HCT116 (cell line): ENCODE measurements at regions not wholly inside any gene's neighbourhood (a gene's known extent, or its start where the extent isn't known, plus 50 kb on each side); places are given as distances from the start of the nearest gene placed in this dataset.

Source experiments
- ATAC-seq: fragments of 200-7000 bp; cut with Tn5 transposase; 2 replicates; pipeline ENCODE4 v1.9.1; 2020; ENCODE audit warnings: mild to moderate bottlenecking, moderate library complexity
- BruUV-seq: library from RNA; stranded (reverse); fragments of 400-500 nt; replicated peaks from 2 replicates; lab custom pipeline; 2021; lab: Mats Ljungman, UMichigan
- CTCF ChIA-PET: fragments of 300-600 bp; sonication (Branson Sonifier 250); formaldehyde crosslinking; loops from one replicate; lab custom pipeline; 2021; ENCODE audit warnings: antibody characterized with exemption; lab: Charles Lee
- POLR2A ChIA-PET: fragments of 300-600, 350-600 bp; sonication (Branson Sonifier 250); formaldehyde crosslinking; loops from one replicate; lab custom pipeline; 2021; ENCODE audit warnings: antibody characterized with exemption; lab: Charles Lee
- RAD21 ChIA-PET, 2 experiments: fragments of 300-600 bp; sonication (Branson Sonifier 250); formaldehyde crosslinking; loops; one replicate each; lab custom pipeline; 2023; ENCODE audit warnings: low total read pairs in 2 of 2; ENCODE audit not compliant: uncharacterized antibody in 2 of 2, unreplicated experiment in 2 of 2, low non-redundant PET in 1 of 2; lab: Charles Lee
- DNase-seq: peaks from one replicate; pipeline ENCODE4 v3.0.0-alpha.2; 2010; ENCODE audit warnings: low read depth, low spot score
- H2AFZ ChIP-seq: fragments of 200-600 bp; shearing (Covaris generic), sonication (generic); 2 replicates; pipeline ENCODE4 v1.6.1; 2017; ENCODE audit warnings: low read depth, mixed run types, mixed read lengths, antibody characterized with exemption, low read length; ENCODE audit not compliant: poor library complexity, severe bottlenecking
- H3K27ac ChIP-seq: 2 replicates; pipeline ENCODE4 v1.5.1; 2012; ENCODE audit warnings: low read depth, low read length
- H3K27me3 ChIP-seq: fragments of 200-600 bp; sonication (generic); 2 replicates; pipeline ENCODE4 v1.6.1; 2016; ENCODE audit warnings: mixed run types, low read length, mixed read lengths; ENCODE audit not compliant: insufficient read depth
- H3K36me3 ChIP-seq, 2 experiments: fragments of 200-500 bp in 1 of 2; fragments of 200-600 bp in 1 of 2; sonication (Bioruptor generic) in 1 of 2; sonication (generic) in 1 of 2; 2 replicates each; pipeline versions ENCODE4 v1.5.1 to v1.6.1; 2014 to 2016; ENCODE audit warnings: low read length in 2 of 2, inconsistent platforms in 1 of 2, mixed read lengths in 1 of 2, mixed run types in 1 of 2; ENCODE audit not compliant: insufficient read depth in 2 of 2, control insufficient read depth in 1 of 2
- H3K4me1 ChIP-seq, 2 experiments: fragments of 200-600 bp in 1 of 2; sonication (generic) in 1 of 2; 2 replicates each; pipeline versions ENCODE4 v1.5.1 to v1.6.1; 2012 to 2017; ENCODE audit warnings: low read length in 2 of 2, inconsistent platforms in 1 of 2, mild to moderate bottlenecking in 1 of 2, mixed read lengths in 1 of 2, mixed run types in 1 of 2, moderate library complexity in 1 of 2; ENCODE audit not compliant: insufficient read depth in 2 of 2, control insufficient read depth in 1 of 2
- H3K4me2 ChIP-seq: fragments of 200-600 bp; sonication (generic); 2 replicates; pipeline ENCODE4 v1.6.1; 2017; ENCODE audit warnings: mixed run types, low read length, mixed read lengths
- H3K4me3 ChIP-seq, 2 experiments: fragments of 200-600 bp in 1 of 2; sonication (generic) in 1 of 2; replicated peaks in 1 of 2; 2 replicates each; pipeline ENCODE4 v1.5.1; 2011 to 2016; ENCODE audit warnings: low read length in 2 of 2, control low read depth in 1 of 2, low read depth in 1 of 2, mild to moderate bottlenecking in 1 of 2, mixed read lengths in 1 of 2, mixed run types in 1 of 2
- H3K79me2 ChIP-seq: fragments of 200-600 bp; sonication (generic); 2 replicates; pipeline ENCODE4 v1.6.1; 2017; ENCODE audit warnings: mild to moderate bottlenecking, mixed run types, low read length, moderate library complexity, mixed read lengths; ENCODE audit not compliant: insufficient read depth
- H3K9ac ChIP-seq: fragments of 200-600 bp; sonication (generic); 2 replicates; pipeline ENCODE4 v1.6.1; 2016; ENCODE audit warnings: low read length, mixed read lengths
- H3K9me2 ChIP-seq: fragments of 200-600 bp; sonication (generic), shearing (Covaris generic); 2 replicates; pipeline ENCODE4 v1.6.1; 2017; ENCODE audit warnings: mixed run types, mild to moderate bottlenecking, moderate library complexity; ENCODE audit not compliant: insufficient read depth
- H3K9me3 ChIP-seq, 2 experiments: fragments of 200-500 bp in 1 of 2; fragments of 200-600 bp in 1 of 2; sonication (Bioruptor generic) in 1 of 2; sonication (generic) in 1 of 2; 2 replicates each; pipeline ENCODE4 v1.6.1; 2014 to 2017; ENCODE audit warnings: low read length in 2 of 2, mixed read lengths in 2 of 2, inconsistent platforms in 1 of 2, low read depth in 1 of 2, mild to moderate bottlenecking in 1 of 2, mixed run types in 1 of 2, moderate library complexity in 1 of 2; ENCODE audit not compliant: control insufficient read depth in 1 of 2, insufficient read depth in 1 of 2
- H4K20me1 ChIP-seq: fragments of 200-600 bp; sonication (generic), shearing (Covaris generic); 2 replicates; pipeline ENCODE4 v1.6.1; 2017; ENCODE audit warnings: mixed run types, mild to moderate bottlenecking, moderate library complexity; ENCODE audit not compliant: insufficient read depth
- CBX3 ChIP-seq: IDR thresholded peaks from 2 replicates; pipeline ENCODE4 v1.6.1; 2012; ENCODE audit warnings: low read depth
- CEBPB ChIP-seq: IDR thresholded peaks from 2 replicates; pipeline ENCODE4 v1.6.1; 2012; ENCODE audit warnings: low read depth
- EGR1 ChIP-seq: IDR thresholded peaks from 2 replicates; pipeline ENCODE4 v1.6.1; 2012; ENCODE audit warnings: low read depth
- ELF1 ChIP-seq: IDR thresholded peaks from 2 replicates; pipeline ENCODE4 v1.6.1; 2012; ENCODE audit warnings: low read depth, borderline replicate concordance
- EZH2 ChIP-seq: fragments of 200-600 bp; sonication (generic); IDR thresholded peaks from 2 replicates; pipeline ENCODE4 v1.6.1; 2017; ENCODE audit warnings: antibody characterized with exemption, mixed run types
- EZH2phosphoT487 ChIP-seq: fragments of 200-600 bp; IDR thresholded peaks from 2 replicates; pipeline ENCODE4 v1.6.1; 2018; ENCODE audit warnings: antibody characterized with exemption, borderline replicate concordance
- JUND ChIP-seq: IDR thresholded peaks from 2 replicates; pipeline ENCODE4 v1.6.1; 2012
- POLR2A ChIP-seq: IDR thresholded peaks from 2 replicates; pipeline ENCODE4 v1.7.0; 2011; ENCODE audit warnings: borderline replicate concordance; ENCODE audit not compliant: insufficient read depth, insufficient read length; ENCODE audit errors: extremely low read depth
- POLR2AphosphoS5 ChIP-seq: IDR thresholded peaks from 2 replicates; pipeline ENCODE4 v1.6.1; 2011; ENCODE audit warnings: mild to moderate bottlenecking, low read depth, low read length, moderate library complexity
- RAD21 ChIP-seq: IDR thresholded peaks from 2 replicates; pipeline ENCODE4 v1.6.1; 2012; ENCODE audit warnings: low read depth, mild to moderate bottlenecking
- SRF ChIP-seq: IDR thresholded peaks from 2 replicates; pipeline ENCODE4 v1.6.1; 2012; ENCODE audit warnings: low read depth
- ZFX ChIP-seq: fragments of 450-650 bp; IDR thresholded peaks from 2 replicates; pipeline ENCODE4 v1.6.1; 2017
- intact Hi-C: fragments of 100-400 bp; cut with micrococcal nuclease; formaldehyde crosslinking; loops from 2 replicates; pipeline ENCODE4 v1.10.0; 2022
- TF ChIP-seq, protein P1 (sequence below): IDR thresholded peaks from 2 replicates; pipeline ENCODE4 v1.6.1; 2012
- TF ChIP-seq, protein P2 (sequence below), 3 experiments: fragments of 200-600 bp in 1 of 3; sonication (generic) in 1 of 3; IDR thresholded peaks in 2 of 3; conservative IDR thresholded peaks in 1 of 3; 2 replicates each; pipeline ENCODE4 v1.5.1; 2012 to 2017; ENCODE audit warnings: low read depth in 2 of 3, low read length in 2 of 3, antibody characterized with exemption in 1 of 3, borderline replicate concordance in 1 of 3, control low read depth in 1 of 3, mild to moderate bottlenecking in 1 of 3, mixed read lengths in 1 of 3, mixed run types in 1 of 3, moderate library complexity in 1 of 3; ENCODE audit not compliant: insufficient read depth in 1 of 3
- TF ChIP-seq, protein P3 (sequence below): IDR thresholded peaks from 2 replicates; pipeline ENCODE4 v1.6.1; 2012; ENCODE audit warnings: low read depth

DNA sequence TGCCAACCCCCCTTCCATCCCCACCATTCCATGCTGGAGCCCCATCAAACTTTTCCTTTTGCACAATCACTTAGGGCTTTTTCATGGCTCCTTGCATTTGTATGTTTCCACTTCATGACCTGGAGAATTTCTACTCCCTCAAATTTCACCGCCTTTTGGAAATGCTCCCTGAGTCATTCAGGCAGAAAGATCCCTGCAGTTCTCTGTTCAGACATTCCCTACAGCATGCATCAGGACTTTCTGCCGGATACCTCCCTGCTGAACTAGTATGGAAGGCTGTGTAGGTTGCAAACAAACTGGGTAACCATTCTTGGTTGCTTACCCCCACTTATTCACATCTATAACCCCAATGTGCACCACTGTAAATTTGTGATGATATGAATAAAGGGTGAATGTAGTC is 389.6 kb upstream of the CELF4 start:
- TF ChIP-seq, protein P1, sequence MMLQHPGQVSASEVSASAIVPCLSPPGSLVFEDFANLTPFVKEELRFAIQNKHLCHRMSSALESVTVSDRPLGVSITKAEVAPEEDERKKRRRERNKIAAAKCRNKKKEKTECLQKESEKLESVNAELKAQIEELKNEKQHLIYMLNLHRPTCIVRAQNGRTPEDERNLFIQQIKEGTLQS = no peak
- TF ChIP-seq EGR1 (no peak), JUND (no peak)
- TF ChIP-seq, protein P2, sequence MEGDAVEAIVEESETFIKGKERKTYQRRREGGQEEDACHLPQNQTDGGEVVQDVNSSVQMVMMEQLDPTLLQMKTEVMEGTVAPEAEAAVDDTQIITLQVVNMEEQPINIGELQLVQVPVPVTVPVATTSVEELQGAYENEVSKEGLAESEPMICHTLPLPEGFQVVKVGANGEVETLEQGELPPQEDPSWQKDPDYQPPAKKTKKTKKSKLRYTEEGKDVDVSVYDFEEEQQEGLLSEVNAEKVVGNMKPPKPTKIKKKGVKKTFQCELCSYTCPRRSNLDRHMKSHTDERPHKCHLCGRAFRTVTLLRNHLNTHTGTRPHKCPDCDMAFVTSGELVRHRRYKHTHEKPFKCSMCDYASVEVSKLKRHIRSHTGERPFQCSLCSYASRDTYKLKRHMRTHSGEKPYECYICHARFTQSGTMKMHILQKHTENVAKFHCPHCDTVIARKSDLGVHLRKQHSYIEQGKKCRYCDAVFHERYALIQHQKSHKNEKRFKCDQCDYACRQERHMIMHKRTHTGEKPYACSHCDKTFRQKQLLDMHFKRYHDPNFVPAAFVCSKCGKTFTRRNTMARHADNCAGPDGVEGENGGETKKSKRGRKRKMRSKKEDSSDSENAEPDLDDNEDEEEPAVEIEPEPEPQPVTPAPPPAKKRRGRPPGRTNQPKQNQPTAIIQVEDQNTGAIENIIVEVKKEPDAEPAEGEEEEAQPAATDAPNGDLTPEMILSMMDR (IDR thresholded peaks at IDR 0.05 in 2 of 3, conservative IDR thresholded peaks at IDR 0.05 in 1 of 3; ENCODE audit: borderline replicate concordance in 1 of 3, insufficient read depth in 1 of 3, low read depth in 2 of 3, low read length in 2 of 3) = no peak
- Histone ChIP-seq H3K36me3 (no peaks in the 10 kb centered on the region), H3K9me2 (no peaks in the 10 kb centered on the region), H3K79me2 (no peaks in the 10 kb centered on the region), H2AFZ (no peak overlapping the region), H3K4me1 (no peaks in the 10 kb centered on the region), H4K20me1 (no peaks in the 10 kb centered on the region), H3K4me2 (no peak overlapping the region), H3K4me3 (no peak overlapping the region), H3K27ac (no peak overlapping the region), H3K27me3 (no peaks in the 10 kb centered on the region), H3K9ac (no peak overlapping the region), H3K9me3 (peaks cover 0 to 11% of the 10 kb centered on the region in 2 experiments; a peak in 2 of 4 replicates)
- intact Hi-C loops = no loop called here
- POLR2A ChIA-PET = no interaction called here
- RAD21 ChIA-PET = no interaction called here
- no peak for ATAC-seq
- DNase-seq = no peak
- no TSS peak for BruUV-seq
- CTCF ChIA-PET = no interaction called here

DNA sequence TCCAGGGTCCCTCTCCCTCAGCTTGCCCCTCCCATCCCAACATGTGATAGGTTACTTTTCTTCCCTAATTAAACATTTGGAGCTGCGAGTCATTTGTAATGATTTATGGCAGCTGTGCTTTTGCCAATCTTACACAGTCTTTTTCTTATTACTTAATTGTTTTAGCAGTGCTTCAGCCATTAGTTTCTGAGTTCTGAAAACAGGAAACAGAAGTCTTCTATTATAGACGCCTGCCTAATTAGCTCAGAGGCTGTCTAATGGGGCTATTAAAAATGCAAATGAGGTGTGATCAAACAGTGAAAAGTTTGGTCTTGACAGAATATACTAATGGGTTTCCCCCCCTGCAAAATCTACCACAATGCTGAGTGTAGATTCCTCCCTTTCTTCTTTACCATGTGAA is 388.3 kb upstream of the CELF4 start:
- ATAC-seq = no peak
- intact Hi-C loops = no loop called here
- no peak overlapping the region for H3K27ac ChIP-seq
- DNase-seq = no peak
- no peak overlapping the region for H3K4me2 ChIP-seq
- TF ChIP-seq EZH2phosphoT487 (no peak), EZH2 (no peak), POLR2A (no peak), JUND (no peak), CBX3 (no peak), RAD21 (no peak), EGR1 (no peak), ELF1 (no peak), SRF (no peak), POLR2AphosphoS5 (no peak), ZFX (no peak), CEBPB (no peak)
- TF ChIP-seq, protein P3, sequence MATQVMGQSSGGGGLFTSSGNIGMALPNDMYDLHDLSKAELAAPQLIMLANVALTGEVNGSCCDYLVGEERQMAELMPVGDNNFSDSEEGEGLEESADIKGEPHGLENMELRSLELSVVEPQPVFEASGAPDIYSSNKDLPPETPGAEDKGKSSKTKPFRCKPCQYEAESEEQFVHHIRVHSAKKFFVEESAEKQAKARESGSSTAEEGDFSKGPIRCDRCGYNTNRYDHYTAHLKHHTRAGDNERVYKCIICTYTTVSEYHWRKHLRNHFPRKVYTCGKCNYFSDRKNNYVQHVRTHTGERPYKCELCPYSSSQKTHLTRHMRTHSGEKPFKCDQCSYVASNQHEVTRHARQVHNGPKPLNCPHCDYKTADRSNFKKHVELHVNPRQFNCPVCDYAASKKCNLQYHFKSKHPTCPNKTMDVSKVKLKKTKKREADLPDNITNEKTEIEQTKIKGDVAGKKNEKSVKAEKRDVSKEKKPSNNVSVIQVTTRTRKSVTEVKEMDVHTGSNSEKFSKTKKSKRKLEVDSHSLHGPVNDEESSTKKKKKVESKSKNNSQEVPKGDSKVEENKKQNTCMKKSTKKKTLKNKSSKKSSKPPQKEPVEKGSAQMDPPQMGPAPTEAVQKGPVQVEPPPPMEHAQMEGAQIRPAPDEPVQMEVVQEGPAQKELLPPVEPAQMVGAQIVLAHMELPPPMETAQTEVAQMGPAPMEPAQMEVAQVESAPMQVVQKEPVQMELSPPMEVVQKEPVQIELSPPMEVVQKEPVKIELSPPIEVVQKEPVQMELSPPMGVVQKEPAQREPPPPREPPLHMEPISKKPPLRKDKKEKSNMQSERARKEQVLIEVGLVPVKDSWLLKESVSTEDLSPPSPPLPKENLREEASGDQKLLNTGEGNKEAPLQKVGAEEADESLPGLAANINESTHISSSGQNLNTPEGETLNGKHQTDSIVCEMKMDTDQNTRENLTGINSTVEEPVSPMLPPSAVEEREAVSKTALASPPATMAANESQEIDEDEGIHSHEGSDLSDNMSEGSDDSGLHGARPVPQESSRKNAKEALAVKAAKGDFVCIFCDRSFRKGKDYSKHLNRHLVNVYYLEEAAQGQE = no peak
- TF ChIP-seq, all 23 proteins: peak for 0
- H4K20me1 ChIP-seq = no peaks in the 10 kb centered on the region
- H3K4me1 ChIP-seq = no peaks in the 10 kb centered on the region
- no peaks in the 10 kb centered on the region for H3K36me3 ChIP-seq
- ChIA-PET CTCF (no interaction called here), POLR2A (no interaction called here), RAD21 (no interaction called here)
- H3K9ac ChIP-seq = no peak overlapping the region
- no peak overlapping the region for H2AFZ ChIP-seq
- H3K79me2 ChIP-seq = no peaks in the 10 kb centered on the region
- H3K9me2 ChIP-seq = no peaks in the 10 kb centered on the region
- H3K9me3 ChIP-seq = peaks cover 0 to 11% of the 10 kb centered on the region in 2 experiments; a peak in 2 of 4 replicates
- H3K4me3 ChIP-seq = no peak overlapping the region
- BruUV-seq = no TSS peak
- no peaks in the 10 kb centered on the region for H3K27me3 ChIP-seq
